ENCODE measurements at regions not wholly inside any gene's neighbourhood (a gene's known extent, or its start where the extent isn't known, plus 50 kb on each side); places are given as distances from the start of the nearest gene placed in this dataset.

DNA sequence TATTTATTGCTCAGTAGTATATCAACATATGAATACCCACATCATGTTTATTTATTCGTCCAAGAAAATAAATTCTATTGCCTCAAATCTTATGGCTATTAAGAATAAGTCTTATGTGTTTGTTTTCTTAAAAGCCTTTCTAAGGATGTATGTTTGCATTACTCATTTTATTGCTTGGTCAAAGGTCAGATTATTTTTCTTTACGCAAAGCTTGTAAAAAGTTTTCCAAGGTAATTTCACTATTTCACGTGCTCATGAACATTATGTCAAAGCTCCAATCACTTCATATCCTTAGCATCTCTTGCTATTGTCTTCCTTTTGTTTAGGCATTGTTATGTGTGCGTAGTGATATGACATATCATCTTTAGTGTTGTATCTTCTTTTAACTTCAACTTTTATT is 258.5 kb upstream of the FSTL5 start:
- DNase-seq (ENCODE audit: low spot score) (no peak), ATAC-seq (ENCODE audit: low read depth) (no peak)
- Histone ChIP-seq H3K4me3 (ENCODE audit: severe bottlenecking) (no peak overlapping the region), H3K4me1 (ENCODE audit: insufficient read depth, poor library complexity, severe bottlenecking) (no peaks in the 10 kb centered on the region), H3K36me3 (ENCODE audit: low read depth) (no peaks in the 10 kb centered on the region), H3K27me3 (ENCODE audit: insufficient read depth, poor library complexity, severe bottlenecking) (no peaks in the 10 kb centered on the region), H3K9me3 (ENCODE audit: severe bottlenecking) (no peaks in the 10 kb centered on the region), H3K27ac (ENCODE audit: poor library complexity, severe bottlenecking) (no peak overlapping the region)
- TF ChIP-seq, protein P1, sequence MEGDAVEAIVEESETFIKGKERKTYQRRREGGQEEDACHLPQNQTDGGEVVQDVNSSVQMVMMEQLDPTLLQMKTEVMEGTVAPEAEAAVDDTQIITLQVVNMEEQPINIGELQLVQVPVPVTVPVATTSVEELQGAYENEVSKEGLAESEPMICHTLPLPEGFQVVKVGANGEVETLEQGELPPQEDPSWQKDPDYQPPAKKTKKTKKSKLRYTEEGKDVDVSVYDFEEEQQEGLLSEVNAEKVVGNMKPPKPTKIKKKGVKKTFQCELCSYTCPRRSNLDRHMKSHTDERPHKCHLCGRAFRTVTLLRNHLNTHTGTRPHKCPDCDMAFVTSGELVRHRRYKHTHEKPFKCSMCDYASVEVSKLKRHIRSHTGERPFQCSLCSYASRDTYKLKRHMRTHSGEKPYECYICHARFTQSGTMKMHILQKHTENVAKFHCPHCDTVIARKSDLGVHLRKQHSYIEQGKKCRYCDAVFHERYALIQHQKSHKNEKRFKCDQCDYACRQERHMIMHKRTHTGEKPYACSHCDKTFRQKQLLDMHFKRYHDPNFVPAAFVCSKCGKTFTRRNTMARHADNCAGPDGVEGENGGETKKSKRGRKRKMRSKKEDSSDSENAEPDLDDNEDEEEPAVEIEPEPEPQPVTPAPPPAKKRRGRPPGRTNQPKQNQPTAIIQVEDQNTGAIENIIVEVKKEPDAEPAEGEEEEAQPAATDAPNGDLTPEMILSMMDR (IDR thresholded peaks at IDR 0.05; ENCODE audit: poor library complexity, severe bottlenecking) = no peak

DNA sequence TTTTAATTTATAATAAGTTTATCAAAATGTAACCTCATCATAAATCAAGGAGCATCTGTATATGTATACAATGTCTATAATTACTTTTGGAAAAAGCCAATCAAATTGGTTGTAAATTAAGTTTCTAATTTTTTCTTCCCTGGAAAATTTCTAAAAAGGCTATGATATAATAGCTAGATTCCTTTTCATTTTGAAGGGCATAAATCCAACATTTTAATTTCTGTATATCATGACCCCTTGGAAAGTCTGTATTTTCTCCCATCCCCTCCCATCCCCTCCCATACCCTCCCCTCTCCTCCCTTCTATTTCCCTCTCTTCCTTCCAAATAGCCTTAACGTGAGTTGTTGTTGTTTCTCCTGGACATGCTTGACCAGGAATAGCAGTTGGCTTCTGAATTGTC is 247.1 kb upstream of the FSTL5 start:
- no peak for ATAC-seq (ENCODE audit: low read depth)

DNA sequence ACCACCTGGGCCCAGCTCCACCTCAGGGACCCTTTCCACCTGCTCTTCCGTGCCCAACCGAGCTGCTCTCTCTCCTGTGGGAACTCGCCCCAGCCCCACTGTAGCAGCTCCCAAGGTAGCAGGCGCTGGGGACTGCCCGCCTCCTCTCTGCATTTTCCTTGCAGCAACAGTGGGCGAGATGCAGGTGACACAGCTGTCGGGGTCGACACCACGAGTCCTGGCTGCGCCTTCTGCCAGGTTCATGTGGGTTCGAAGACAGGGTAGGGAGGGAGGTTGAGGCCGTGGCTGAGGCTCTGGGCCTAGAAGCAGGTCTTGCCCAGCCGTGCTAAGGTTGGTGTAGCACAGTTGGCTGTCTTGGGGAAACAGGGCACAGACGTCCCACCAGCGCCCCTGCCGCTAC is 245.2 kb upstream of the FSTL5 start:
- Histone ChIP-seq H3K27me3 (ENCODE audit: insufficient read depth, poor library complexity, severe bottlenecking) (no peaks in the 10 kb centered on the region), H3K27ac (ENCODE audit: poor library complexity, severe bottlenecking) (no peak overlapping the region), H3K9me3 (ENCODE audit: severe bottlenecking) (no peaks in the 10 kb centered on the region), H3K4me1 (ENCODE audit: insufficient read depth, poor library complexity, severe bottlenecking) (no peaks in the 10 kb centered on the region), H3K4me3 (ENCODE audit: severe bottlenecking) (no peak overlapping the region), H3K36me3 (ENCODE audit: low read depth) (no peaks in the 10 kb centered on the region)
- ATAC-seq (ENCODE audit: low read depth) (no peak), DNase-seq (ENCODE audit: low spot score) (no peak)
- TF ChIP-seq, protein P1 (IDR thresholded peaks at IDR 0.05; ENCODE audit: poor library complexity, severe bottlenecking) = no peak

More for the DNA sequence above, 247.1 kb upstream of the FSTL5 start:
- TF ChIP-seq, protein P1 (IDR thresholded peaks at IDR 0.05; ENCODE audit: poor library complexity, severe bottlenecking) = no peak
- H3K27ac ChIP-seq (ENCODE audit: poor library complexity, severe bottlenecking) = no peak overlapping the region
- H3K4me1 ChIP-seq (ENCODE audit: insufficient read depth, poor library complexity, severe bottlenecking) = no peaks in the 10 kb centered on the region
- no peaks in the 10 kb centered on the region for H3K36me3 ChIP-seq (ENCODE audit: low read depth)
- no peaks in the 10 kb centered on the region for H3K9me3 ChIP-seq (ENCODE audit: severe bottlenecking)
- DNase-seq (ENCODE audit: low spot score) = no peak
- no peaks in the 10 kb centered on the region for H3K27me3 ChIP-seq (ENCODE audit: insufficient read depth, poor library complexity, severe bottlenecking)
- no peak overlapping the region for H3K4me3 ChIP-seq (ENCODE audit: severe bottlenecking)

DNA sequence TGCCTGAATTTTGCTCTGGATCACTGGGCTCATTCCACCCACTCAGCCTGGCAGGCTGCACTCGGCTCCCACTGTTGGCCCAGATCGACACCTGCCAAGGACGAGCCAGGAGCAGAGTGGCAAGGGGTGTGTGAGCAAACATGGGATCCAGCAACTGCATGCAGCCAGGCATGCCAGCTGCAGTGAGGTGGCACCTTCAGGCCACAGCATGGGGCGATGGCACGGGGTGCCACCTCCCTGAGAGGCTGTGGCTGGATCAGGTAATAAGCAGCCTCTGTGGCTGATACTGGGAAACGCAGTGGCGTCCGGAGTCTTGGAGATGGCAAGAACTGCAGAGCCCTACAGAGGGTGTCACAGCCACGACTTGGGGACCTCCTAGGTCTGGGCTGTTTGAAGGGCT is 244.5 kb upstream of the FSTL5 start:
- no peaks in the 10 kb centered on the region for H3K4me1 ChIP-seq (ENCODE audit: insufficient read depth, poor library complexity, severe bottlenecking)
- H3K27ac ChIP-seq (ENCODE audit: poor library complexity, severe bottlenecking) = no peak overlapping the region
- no peak for DNase-seq (ENCODE audit: low spot score)
- H3K4me3 ChIP-seq (ENCODE audit: severe bottlenecking) = no peak overlapping the region
- H3K36me3 ChIP-seq (ENCODE audit: low read depth) = no peaks in the 10 kb centered on the region
- H3K27me3 ChIP-seq (ENCODE audit: insufficient read depth, poor library complexity, severe bottlenecking) = no peaks in the 10 kb centered on the region
- TF ChIP-seq, protein P1 (IDR thresholded peaks at IDR 0.05; ENCODE audit: poor library complexity, severe bottlenecking) = no peak
- ATAC-seq (ENCODE audit: low read depth) = no peak
- H3K9me3 ChIP-seq (ENCODE audit: severe bottlenecking) = no peaks in the 10 kb centered on the region

DNA sequence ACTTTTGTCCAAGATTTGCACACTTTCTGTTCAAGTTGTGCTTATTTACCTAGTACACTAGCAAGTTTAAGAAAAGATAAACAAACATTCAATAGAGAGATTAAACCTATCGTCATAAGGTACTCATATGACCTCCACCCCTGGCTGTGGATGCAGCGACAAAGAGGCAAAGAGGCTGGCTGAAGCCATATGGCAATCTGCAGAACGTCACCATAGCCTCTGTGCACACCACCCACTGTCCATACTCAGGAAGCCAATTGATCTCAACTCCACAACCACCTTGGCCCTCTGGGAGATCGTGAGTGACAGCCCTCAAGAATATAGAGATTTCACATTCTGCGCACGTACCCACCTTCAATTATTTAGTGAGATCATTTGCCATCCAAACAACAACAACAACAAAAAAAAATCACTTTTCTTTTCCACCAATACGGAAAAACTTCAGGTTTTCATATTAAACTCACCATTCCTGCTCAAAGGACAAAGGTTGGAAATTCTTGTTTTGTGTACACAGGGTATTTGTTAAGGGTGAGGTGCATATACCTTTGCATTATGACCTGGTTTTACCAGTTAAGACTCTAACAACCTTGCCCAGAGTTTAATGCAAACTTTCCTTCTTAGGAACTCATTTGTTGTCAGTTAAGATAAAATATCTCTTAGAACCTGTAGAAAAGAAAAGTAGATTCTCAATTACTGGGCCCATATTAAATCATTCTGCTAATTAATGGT is 243.0 kb upstream of the FSTL5 start:
- DNase-seq (ENCODE audit: low spot score) = no peak
- Histone ChIP-seq H3K4me3 (ENCODE audit: severe bottlenecking) (no peak overlapping the region), H3K36me3 (ENCODE audit: low read depth) (no peaks in the 10 kb centered on the region), H3K27ac (ENCODE audit: poor library complexity, severe bottlenecking) (no peak overlapping the region), H3K4me1 (ENCODE audit: insufficient read depth, poor library complexity, severe bottlenecking) (no peaks in the 10 kb centered on the region), H3K9me3 (ENCODE audit: severe bottlenecking) (no peaks in the 10 kb centered on the region), H3K27me3 (ENCODE audit: insufficient read depth, poor library complexity, severe bottlenecking) (no peaks in the 10 kb centered on the region)
- no peak for ATAC-seq (ENCODE audit: low read depth)
- TF ChIP-seq, protein P1 (IDR thresholded peaks at IDR 0.05; ENCODE audit: poor library complexity, severe bottlenecking) = no peak

All from RWPE2 (cell line).